ENCODE measurements at regions not wholly inside any gene's neighbourhood (a gene's known extent, or its start where the extent isn't known, plus 50 kb on each side); places are given as distances from the start of the nearest gene placed in this dataset.

DNA sequence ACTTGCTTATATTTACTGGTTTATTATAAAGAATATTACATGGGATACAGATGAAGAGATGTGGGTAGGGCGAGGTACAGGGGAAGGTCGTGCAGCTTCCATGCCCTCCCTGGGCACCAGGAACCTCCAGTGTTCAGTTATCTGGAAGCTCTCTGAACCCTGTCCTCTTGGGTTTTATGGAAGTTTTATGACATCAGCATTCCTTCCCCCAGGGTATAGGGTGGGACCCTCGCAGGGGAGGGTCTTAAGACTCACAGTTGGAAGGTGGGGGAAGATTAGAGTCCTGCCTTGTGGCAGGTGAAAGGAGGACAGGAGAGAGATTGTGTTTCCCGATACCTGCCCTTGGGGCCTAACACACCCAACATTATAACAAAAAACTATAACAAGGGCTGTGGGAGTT is 71.8 kb upstream of the NPAS1 start:
- Histone ChIP-seq H3K9me2 (replicated peaks; ENCODE audit: insufficient read depth) (no peaks in the 10 kb centered on the region), H3K27ac (peak overlapping the region; percentile 43), H3K27me3 (no peaks in the 10 kb centered on the region), H3K9me3 (ENCODE audit: low read depth) (no peaks in the 10 kb centered on the region), H3K36me3 (replicated peaks; ENCODE audit: insufficient read depth, low read depth) (no peaks in the 10 kb centered on the region), H2AFZ (no peak overlapping the region), H3K4me3 (no peak overlapping the region), H4K20me1 (ENCODE audit: insufficient read depth, poor library complexity, severe bottlenecking) (peaks cover 21% of the 10 kb centered on the region), H3K79me2 (peaks cover 76% of the 10 kb centered on the region), H3K4me1 (ENCODE audit: insufficient read depth) (peaks cover 42% of the 10 kb centered on the region), H3K4me2 (no peak overlapping the region)
- TF ChIP-seq EZH2phosphoT487 (IDR thresholded peaks at IDR 0.05; ENCODE audit: low read depth, severe bottlenecking, unreplicated experiment) = no peak
- TF ChIP-seq, protein P1, sequence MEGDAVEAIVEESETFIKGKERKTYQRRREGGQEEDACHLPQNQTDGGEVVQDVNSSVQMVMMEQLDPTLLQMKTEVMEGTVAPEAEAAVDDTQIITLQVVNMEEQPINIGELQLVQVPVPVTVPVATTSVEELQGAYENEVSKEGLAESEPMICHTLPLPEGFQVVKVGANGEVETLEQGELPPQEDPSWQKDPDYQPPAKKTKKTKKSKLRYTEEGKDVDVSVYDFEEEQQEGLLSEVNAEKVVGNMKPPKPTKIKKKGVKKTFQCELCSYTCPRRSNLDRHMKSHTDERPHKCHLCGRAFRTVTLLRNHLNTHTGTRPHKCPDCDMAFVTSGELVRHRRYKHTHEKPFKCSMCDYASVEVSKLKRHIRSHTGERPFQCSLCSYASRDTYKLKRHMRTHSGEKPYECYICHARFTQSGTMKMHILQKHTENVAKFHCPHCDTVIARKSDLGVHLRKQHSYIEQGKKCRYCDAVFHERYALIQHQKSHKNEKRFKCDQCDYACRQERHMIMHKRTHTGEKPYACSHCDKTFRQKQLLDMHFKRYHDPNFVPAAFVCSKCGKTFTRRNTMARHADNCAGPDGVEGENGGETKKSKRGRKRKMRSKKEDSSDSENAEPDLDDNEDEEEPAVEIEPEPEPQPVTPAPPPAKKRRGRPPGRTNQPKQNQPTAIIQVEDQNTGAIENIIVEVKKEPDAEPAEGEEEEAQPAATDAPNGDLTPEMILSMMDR (IDR thresholded peaks at IDR 0.05; ENCODE audit: poor library complexity) = no peak
- no peak for TF ChIP-seq EZH2 (IDR thresholded peaks at IDR 0.05; ENCODE audit: borderline replicate concordance)
- 73% methylated on average over 4 of the region's 4 CpGs for WGBS (ENCODE audit: low lambda C conversion rate, missing lambda C conversion rate)
- DNase-seq (ENCODE audit: low spot score) = no peak

DNA sequence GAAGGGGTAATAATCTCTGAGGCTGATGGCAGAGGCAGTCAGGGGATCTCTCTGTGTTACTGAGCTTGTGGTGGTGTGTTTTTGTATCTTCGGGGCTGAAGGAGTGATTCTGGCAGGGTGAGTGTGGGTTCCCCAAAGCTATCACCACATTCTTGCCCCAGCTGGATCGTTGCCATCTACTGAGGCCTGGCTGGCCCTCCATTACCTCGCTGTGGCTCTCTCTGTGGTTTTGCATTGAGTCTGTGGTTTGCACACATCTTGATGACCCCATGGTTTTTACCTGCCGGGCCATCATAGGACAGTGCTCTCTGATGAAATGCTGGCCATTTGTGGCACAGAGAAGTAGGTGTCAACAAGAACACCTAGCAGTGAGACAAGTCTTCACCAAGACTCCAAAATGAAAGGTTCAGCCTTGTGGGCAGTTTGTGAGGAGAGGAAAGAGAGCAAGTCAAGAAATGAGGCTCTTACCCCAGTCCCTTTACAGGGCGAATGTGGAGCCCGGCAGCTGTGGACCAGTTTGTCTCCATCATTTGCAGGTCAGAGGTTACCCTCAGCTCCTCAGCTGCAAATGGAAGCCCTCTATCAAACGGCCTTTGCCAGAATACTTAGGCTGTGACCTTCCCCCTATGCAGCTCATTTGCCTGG is 69.0 kb upstream of the NPAS1 start:
- Histone ChIP-seq H3K27ac (peak overlapping the region; percentile 83), H3K36me3 (replicated peaks; ENCODE audit: insufficient read depth, low read depth) (no peaks in the 10 kb centered on the region), H3K4me1 (ENCODE audit: insufficient read depth) (peaks cover 49% of the 10 kb centered on the region), H3K4me2 (peak overlapping the region; percentile 21), H3K9me3 (ENCODE audit: low read depth) (no peaks in the 10 kb centered on the region), H4K20me1 (ENCODE audit: insufficient read depth, poor library complexity, severe bottlenecking) (peaks cover 6% of the 10 kb centered on the region), H3K79me2 (peaks cover 73% of the 10 kb centered on the region), H2AFZ (no peak overlapping the region), H3K4me3 (no peak overlapping the region), H3K27me3 (no peaks in the 10 kb centered on the region), H3K9me2 (replicated peaks; ENCODE audit: insufficient read depth) (no peaks in the 10 kb centered on the region)
- no peak for TF ChIP-seq EZH2phosphoT487 (IDR thresholded peaks at IDR 0.05; ENCODE audit: low read depth, severe bottlenecking, unreplicated experiment)
- TF ChIP-seq, protein P1 (IDR thresholded peaks at IDR 0.05; ENCODE audit: poor library complexity) = no peak
- no peak for TF ChIP-seq EZH2 (IDR thresholded peaks at IDR 0.05; ENCODE audit: borderline replicate concordance)
- DNase-seq (ENCODE audit: low spot score) = no peak
- 78% methylated on average over 7 of the region's 7 CpGs for WGBS (ENCODE audit: low lambda C conversion rate, missing lambda C conversion rate)

DNA sequence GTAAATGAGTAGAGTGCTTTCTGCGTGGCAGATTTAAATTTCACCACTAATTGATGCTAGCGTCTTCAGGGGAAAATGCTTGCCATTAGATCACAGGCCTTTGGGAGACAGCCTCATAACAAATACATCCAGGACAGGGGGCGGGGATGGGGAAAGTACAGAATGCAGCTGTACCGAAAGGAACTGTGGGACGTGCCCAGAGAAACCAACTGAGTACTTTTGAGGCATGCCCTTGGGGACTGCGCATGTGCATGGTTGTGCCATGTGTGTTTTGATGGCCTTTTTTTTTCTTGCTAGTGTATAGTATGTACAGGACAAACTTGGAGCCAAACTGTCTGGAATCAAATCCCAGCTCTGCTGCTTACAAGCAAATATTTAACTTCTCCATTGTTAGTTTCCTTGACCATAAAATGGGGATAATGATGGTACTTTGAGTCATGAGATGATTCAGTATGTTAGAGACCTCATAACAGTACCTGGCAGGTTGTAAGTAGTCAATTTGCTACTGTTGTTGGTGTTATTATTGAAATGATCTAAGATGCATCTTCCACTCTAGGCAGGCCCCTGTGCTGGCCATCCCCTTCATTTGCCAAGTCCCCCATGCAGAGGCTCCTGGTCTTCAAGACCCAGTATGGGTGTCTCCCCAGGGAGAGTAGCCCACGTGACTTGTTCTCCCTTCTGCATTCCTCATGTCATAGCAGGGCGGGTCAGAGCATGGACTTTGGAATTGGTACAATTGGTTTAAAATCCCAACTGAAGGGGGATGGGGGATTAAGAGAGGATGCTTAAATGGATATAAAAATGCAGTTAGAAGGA is 68.3 kb upstream of the NPAS1 start:
- H3K4me2 ChIP-seq = peak overlapping the region; percentile 21
- no peaks in the 10 kb centered on the region for H3K36me3 ChIP-seq (replicated peaks; ENCODE audit: insufficient read depth, low read depth)
- peaks cover 2% of the 10 kb centered on the region for H4K20me1 ChIP-seq (ENCODE audit: insufficient read depth, poor library complexity, severe bottlenecking)
- DNase-seq (ENCODE audit: low spot score) = peak; percentile 84
- H3K27ac ChIP-seq = peak overlapping the region; percentile 83
- no peaks in the 10 kb centered on the region for H3K27me3 ChIP-seq
- H3K4me3 ChIP-seq = no peak overlapping the region
- peaks cover 42% of the 10 kb centered on the region for H3K4me1 ChIP-seq (ENCODE audit: insufficient read depth)
- H3K9me2 ChIP-seq (replicated peaks; ENCODE audit: insufficient read depth) = no peaks in the 10 kb centered on the region
- 53% methylated on average over 8 of the region's 8 CpGs for WGBS (ENCODE audit: low lambda C conversion rate, missing lambda C conversion rate)
- H3K79me2 ChIP-seq = peaks cover 73% of the 10 kb centered on the region
- H3K9me3 ChIP-seq (ENCODE audit: low read depth) = no peaks in the 10 kb centered on the region
- no peak overlapping the region for H2AFZ ChIP-seq
- no peak for TF ChIP-seq EZH2 (IDR thresholded peaks at IDR 0.05; ENCODE audit: borderline replicate concordance)
- TF ChIP-seq EZH2phosphoT487 (IDR thresholded peaks at IDR 0.05; ENCODE audit: low read depth, severe bottlenecking, unreplicated experiment) = no peak
- TF ChIP-seq, protein P1 (IDR thresholded peaks at IDR 0.05; ENCODE audit: poor library complexity) = no peak

Measured in hepatocyte (in vitro differentiated cells).